SK-N-SH treated with all-trans-retinoic acid at 6 μM for 48 hours (cell line): ENCODE measurements at regions not wholly inside any gene's neighbourhood (a gene's known extent, or its start where the extent isn't known, plus 50 kb on each side); places are given as distances from the start of the nearest gene placed in this dataset.

Experiments used
- ATAC-seq: fragments of 200-7000 bp; cut with Tn5 transposase; 3 replicates; pipeline ENCODE4 v1.9.1; 2020; ENCODE audit warnings: mild to moderate bottlenecking, moderate library complexity
- ARNTL ChIP-seq: fragments of 450-650 bp; formaldehyde crosslinking; IDR thresholded peaks from 2 replicates; pipeline ENCODE4 v1.5.0; 2020; ENCODE audit warnings: low read depth, mild to moderate bottlenecking, moderate library complexity, borderline replicate concordance
- BACH2 ChIP-seq: fragments of 250-450 bp; sonication (Bioruptor Pico); IDR thresholded peaks from 2 replicates; pipeline ENCODE4 v1.9.0; 2021; ENCODE audit warnings: mild to moderate bottlenecking, borderline replicate concordance
- CSDC2 ChIP-seq: fragments of 250-450 bp; sonication (Bioruptor Pico); IDR thresholded peaks from 2 replicates; pipeline ENCODE4 v1.5.0; 2020; ENCODE audit warnings: mild to moderate bottlenecking, moderate library complexity
- ESRRG ChIP-seq: fragments of 250-450 bp; sonication (Bioruptor Pico); IDR thresholded peaks from 2 replicates; pipeline ENCODE4 v1.6.1; 2021; ENCODE audit warnings: mild to moderate bottlenecking
- GLIS3 ChIP-seq: fragments of 250-450 bp; sonication (Bioruptor Pico); IDR thresholded peaks from 2 replicates; pipeline ENCODE4 v1.5.0; 2020; ENCODE audit warnings: mild to moderate bottlenecking, moderate library complexity
- OSR1 ChIP-seq: fragments of 250-450 bp; sonication (Bioruptor Pico); IDR thresholded peaks from 2 replicates; pipeline ENCODE4 v1.8.0; 2022; ENCODE audit warnings: moderate library complexity, mild to moderate bottlenecking, inconsistent platforms
- PPARA ChIP-seq: fragments of 250-450 bp; sonication (Bioruptor Pico); IDR thresholded peaks from 2 replicates; pipeline ENCODE4 v1.5.0; 2020; ENCODE audit warnings: mild to moderate bottlenecking, borderline replicate concordance
- SNAI2 ChIP-seq: fragments of 250-450 bp; sonication (Bioruptor Pico); IDR thresholded peaks from 2 replicates; pipeline ENCODE4 v1.5.0; 2020; ENCODE audit warnings: mild to moderate bottlenecking, moderate library complexity
- TCF4 ChIP-seq: fragments of 250-450 bp; sonication (Bioruptor Pico); IDR thresholded peaks from 2 replicates; pipeline ENCODE4 v1.8.0; 2021; ENCODE audit warnings: mild to moderate bottlenecking, moderate library complexity, borderline replicate concordance
- TOX ChIP-seq: fragments of 250-450 bp; sonication (Bioruptor Pico); IDR thresholded peaks from 2 replicates; pipeline ENCODE4 v1.8.0; 2021; ENCODE audit warnings: mild to moderate bottlenecking, moderate library complexity, borderline replicate concordance
- ZFP3 ChIP-seq: fragments of 250-450 bp; sonication (Bioruptor Pico); IDR thresholded peaks from 2 replicates; pipeline ENCODE4 v1.5.0; 2020; ENCODE audit warnings: mild to moderate bottlenecking, moderate library complexity
- ZFP30 ChIP-seq: fragments of 450-650 bp; formaldehyde crosslinking; IDR thresholded peaks from 2 replicates; pipeline ENCODE4 v1.5.0; 2022; ENCODE audit warnings: mild to moderate bottlenecking, moderate library complexity
- ZNF565 ChIP-seq: fragments of 450-650 bp; formaldehyde crosslinking; conservative IDR thresholded peaks from 2 replicates; pipeline ENCODE4 v1.5.0; 2020; ENCODE audit warnings: low read depth, mild to moderate bottlenecking, moderate library complexity
- ZNF70 ChIP-seq: fragments of 450-650 bp; formaldehyde crosslinking; IDR thresholded peaks from 2 replicates; pipeline ENCODE4 v1.5.0; 2020; ENCODE audit warnings: mild to moderate bottlenecking, moderate library complexity
- ZNF8 ChIP-seq: fragments of 450-650 bp; formaldehyde crosslinking; IDR thresholded peaks from 2 replicates; pipeline ENCODE4 v1.5.0; 2020; ENCODE audit warnings: mild to moderate bottlenecking, moderate library complexity
- TF ChIP-seq, protein P1 (sequence below): fragments of 250-450 bp; sonication (Bioruptor Pico); IDR thresholded peaks from 2 replicates; pipeline ENCODE4 v1.5.1; 2021; ENCODE audit warnings: mild to moderate bottlenecking, moderate library complexity
- TF ChIP-seq, protein P2 (sequence below): fragments of 250-450 bp; sonication (Bioruptor Pico); IDR thresholded peaks from 2 replicates; pipeline ENCODE4 v1.8.0; 2020; ENCODE audit warnings: mild to moderate bottlenecking, moderate library complexity, borderline replicate concordance
- TF ChIP-seq, protein P3 (sequence below): fragments of 250-450 bp; sonication (Bioruptor Pico); IDR thresholded peaks from 2 replicates; pipeline ENCODE4 v1.5.1; 2020; ENCODE audit warnings: low read depth, mild to moderate bottlenecking, moderate library complexity
- TF ChIP-seq, protein P4 (sequence below): fragments of 250-450 bp; sonication (Bioruptor Pico); IDR thresholded peaks from 2 replicates; pipeline ENCODE4 v1.5.0; 2020; ENCODE audit warnings: mild to moderate bottlenecking, moderate library complexity
- TF ChIP-seq, protein P5 (sequence below): fragments of 250-450 bp; sonication (Bioruptor Pico); IDR thresholded peaks from 2 replicates; pipeline ENCODE4 v1.8.0; 2021; ENCODE audit warnings: low read depth, mild to moderate bottlenecking, moderate library complexity, borderline replicate concordance

DNA sequence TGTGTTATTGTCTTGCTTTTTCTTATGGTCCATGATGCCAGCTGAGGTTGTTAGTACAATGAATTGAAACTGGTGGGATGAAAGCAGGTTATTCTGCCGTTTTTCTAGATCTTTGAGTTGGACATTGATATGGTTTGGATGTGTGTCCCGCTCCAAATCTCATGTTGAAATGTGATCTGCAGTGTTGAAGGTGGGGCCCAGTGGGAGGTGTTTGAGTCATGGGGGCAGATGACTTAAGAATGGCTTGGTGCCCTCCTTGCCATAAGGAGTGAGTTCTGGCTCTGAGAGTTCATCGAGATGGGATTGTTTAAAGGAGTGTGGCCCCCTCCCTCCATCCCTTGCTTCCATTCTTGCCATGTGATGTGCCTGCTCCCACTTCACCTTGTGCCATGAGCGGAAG, 80.3 kb upstream of the PIAS1 start:
- no peak for ATAC-seq
- TF ChIP-seq, protein P1, sequence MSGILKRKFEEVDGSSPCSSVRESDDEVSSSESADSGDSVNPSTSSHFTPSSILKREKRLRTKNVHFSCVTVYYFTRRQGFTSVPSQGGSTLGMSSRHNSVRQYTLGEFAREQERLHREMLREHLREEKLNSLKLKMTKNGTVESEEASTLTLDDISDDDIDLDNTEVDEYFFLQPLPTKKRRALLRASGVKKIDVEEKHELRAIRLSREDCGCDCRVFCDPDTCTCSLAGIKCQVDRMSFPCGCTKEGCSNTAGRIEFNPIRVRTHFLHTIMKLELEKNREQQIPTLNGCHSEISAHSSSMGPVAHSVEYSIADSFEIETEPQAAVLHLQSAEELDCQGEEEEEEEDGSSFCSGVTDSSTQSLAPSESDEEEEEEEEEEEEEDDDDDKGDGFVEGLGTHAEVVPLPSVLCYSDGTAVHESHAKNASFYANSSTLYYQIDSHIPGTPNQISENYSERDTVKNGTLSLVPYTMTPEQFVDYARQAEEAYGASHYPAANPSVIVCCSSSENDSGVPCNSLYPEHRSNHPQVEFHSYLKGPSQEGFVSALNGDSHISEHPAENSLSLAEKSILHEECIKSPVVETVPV (CRISPR knock-in tag) = no peak
- TF ChIP-seq ZNF565 (CRISPR knock-in tag) (no peak), ESRRG (no peak), ARNTL (CRISPR knock-in tag) (no peak), ZFP3 (CRISPR knock-in tag) (no peak), PPARA (no peak), CSDC2 (CRISPR knock-in tag) (no peak), SNAI2 (no peak), ZFP30 (CRISPR knock-in tag) (no peak), GLIS3 (CRISPR knock-in tag) (no peak), TOX (CRISPR knock-in tag) (no peak), OSR1 (CRISPR knock-in tag) (no peak), ZNF70 (CRISPR knock-in tag) (no peak), TCF4 (CRISPR knock-in tag) (no peak), BACH2 (CRISPR knock-in tag) (no peak)
- TF ChIP-seq, protein P2, sequence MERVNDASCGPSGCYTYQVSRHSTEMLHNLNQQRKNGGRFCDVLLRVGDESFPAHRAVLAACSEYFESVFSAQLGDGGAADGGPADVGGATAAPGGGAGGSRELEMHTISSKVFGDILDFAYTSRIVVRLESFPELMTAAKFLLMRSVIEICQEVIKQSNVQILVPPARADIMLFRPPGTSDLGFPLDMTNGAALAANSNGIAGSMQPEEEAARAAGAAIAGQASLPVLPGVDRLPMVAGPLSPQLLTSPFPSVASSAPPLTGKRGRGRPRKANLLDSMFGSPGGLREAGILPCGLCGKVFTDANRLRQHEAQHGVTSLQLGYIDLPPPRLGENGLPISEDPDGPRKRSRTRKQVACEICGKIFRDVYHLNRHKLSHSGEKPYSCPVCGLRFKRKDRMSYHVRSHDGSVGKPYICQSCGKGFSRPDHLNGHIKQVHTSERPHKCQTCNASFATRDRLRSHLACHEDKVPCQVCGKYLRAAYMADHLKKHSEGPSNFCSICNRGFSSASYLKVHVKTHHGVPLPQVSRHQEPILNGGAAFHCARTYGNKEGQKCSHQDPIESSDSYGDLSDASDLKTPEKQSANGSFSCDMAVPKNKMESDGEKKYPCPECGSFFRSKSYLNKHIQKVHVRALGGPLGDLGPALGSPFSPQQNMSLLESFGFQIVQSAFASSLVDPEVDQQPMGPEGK (CRISPR knock-in tag) = no peak
- TF ChIP-seq, protein P3, sequence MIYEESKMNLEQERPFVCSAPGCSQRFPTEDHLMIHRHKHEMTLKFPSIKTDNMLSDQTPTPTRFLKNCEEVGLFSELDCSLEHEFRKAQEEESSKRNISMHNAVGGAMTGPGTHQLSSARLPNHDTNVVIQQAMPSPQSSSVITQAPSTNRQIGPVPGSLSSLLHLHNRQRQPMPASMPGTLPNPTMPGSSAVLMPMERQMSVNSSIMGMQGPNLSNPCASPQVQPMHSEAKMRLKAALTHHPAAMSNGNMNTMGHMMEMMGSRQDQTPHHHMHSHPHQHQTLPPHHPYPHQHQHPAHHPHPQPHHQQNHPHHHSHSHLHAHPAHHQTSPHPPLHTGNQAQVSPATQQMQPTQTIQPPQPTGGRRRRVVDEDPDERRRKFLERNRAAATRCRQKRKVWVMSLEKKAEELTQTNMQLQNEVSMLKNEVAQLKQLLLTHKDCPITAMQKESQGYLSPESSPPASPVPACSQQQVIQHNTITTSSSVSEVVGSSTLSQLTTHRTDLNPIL (CRISPR knock-in tag) = no peak
- TF ChIP-seq, protein P4, sequence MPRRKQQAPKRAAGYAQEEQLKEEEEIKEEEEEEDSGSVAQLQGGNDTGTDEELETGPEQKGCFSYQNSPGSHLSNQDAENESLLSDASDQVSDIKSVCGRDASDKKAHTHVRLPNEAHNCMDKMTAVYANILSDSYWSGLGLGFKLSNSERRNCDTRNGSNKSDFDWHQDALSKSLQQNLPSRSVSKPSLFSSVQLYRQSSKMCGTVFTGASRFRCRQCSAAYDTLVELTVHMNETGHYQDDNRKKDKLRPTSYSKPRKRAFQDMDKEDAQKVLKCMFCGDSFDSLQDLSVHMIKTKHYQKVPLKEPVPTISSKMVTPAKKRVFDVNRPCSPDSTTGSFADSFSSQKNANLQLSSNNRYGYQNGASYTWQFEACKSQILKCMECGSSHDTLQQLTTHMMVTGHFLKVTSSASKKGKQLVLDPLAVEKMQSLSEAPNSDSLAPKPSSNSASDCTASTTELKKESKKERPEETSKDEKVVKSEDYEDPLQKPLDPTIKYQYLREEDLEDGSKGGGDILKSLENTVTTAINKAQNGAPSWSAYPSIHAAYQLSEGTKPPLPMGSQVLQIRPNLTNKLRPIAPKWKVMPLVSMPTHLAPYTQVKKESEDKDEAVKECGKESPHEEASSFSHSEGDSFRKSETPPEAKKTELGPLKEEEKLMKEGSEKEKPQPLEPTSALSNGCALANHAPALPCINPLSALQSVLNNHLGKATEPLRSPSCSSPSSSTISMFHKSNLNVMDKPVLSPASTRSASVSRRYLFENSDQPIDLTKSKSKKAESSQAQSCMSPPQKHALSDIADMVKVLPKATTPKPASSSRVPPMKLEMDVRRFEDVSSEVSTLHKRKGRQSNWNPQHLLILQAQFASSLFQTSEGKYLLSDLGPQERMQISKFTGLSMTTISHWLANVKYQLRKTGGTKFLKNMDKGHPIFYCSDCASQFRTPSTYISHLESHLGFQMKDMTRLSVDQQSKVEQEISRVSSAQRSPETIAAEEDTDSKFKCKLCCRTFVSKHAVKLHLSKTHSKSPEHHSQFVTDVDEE (CRISPR knock-in tag) = no peak
- TF ChIP-seq, protein P5, sequence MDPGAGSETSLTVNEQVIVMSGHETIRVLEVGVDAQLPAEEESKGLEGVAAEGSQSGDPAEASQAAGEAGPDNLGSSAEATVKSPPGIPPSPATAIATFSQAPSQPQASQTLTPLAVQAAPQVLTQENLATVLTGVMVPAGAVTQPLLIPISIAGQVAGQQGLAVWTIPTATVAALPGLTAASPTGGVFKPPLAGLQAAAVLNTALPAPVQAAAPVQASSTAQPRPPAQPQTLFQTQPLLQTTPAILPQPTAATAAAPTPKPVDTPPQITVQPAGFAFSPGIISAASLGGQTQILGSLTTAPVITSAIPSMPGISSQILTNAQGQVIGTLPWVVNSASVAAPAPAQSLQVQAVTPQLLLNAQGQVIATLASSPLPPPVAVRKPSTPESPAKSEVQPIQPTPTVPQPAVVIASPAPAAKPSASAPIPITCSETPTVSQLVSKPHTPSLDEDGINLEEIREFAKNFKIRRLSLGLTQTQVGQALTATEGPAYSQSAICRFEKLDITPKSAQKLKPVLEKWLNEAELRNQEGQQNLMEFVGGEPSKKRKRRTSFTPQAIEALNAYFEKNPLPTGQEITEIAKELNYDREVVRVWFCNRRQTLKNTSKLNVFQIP (CRISPR knock-in tag) = no peak

DNA sequence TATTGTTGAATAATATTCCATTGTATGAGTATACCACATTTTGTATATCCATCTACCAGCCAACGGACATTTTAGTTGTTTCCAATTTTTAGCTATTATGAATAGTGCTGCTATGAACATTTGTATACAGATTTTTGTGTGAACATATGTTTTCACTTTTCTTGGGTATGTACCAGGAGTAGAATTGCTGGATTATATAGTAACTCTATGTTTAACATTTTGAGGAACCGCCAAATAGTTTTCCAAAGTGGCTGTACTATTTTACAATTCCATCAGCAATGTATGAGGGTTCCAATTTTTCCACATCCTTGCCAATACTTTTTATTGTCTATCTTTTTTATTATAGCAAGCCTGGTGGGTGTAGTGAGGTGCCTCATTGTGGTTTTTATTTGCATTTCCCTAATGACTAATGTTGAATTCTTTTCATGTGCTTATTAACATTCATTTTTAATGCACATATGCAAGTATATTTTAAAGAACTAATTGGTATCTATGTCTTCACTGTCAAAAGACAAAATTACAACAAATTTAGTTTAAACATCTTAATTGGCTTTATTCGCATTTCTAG, 77.5 kb upstream of the PIAS1 start:
- no peak for TF ChIP-seq ZNF565 (CRISPR knock-in tag)
- TF ChIP-seq, protein P1 (CRISPR knock-in tag) = no peak
- TF ChIP-seq, protein P5 (CRISPR knock-in tag) = no peak
- TF ChIP-seq OSR1 (CRISPR knock-in tag) = no peak
- no peak for TF ChIP-seq BACH2 (CRISPR knock-in tag)
- no peak for TF ChIP-seq ZNF8
- TF ChIP-seq ZFP3 (CRISPR knock-in tag) = no peak
- TF ChIP-seq ZFP30 (CRISPR knock-in tag) = no peak
- TF ChIP-seq, all 23 proteins: peak for 0

More for the DNA sequence above, 77.5 kb upstream of the PIAS1 start:
- no peak for ATAC-seq
